ENCODE measurements at regions not wholly inside any gene's neighbourhood (a gene's known extent, or its start where the extent isn't known, plus 50 kb on each side); places are given as distances from the start of the nearest gene placed in this dataset.

DNA sequence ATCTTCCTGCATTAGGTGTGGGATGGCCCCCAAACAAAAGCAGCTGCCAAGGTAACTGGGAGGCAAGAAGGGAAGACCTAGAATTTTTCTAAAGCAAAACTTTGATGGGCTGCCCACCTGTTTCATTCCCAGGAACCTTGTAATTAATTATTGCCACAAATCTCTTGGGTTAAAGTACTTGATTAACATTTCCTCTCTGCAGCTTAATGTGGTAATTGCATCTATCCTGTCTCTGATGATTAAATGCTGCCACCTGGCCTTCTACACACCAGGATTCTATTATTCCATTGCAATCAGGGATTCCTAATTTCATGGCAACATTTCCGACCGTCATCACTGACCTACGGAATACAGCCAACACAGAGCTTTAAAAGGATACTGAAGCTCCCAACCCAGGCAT lies 68.3 kb upstream of the RC3H1 start:
- TF ChIP-seq CTCF (IDR thresholded peaks at IDR 0.05): no peak
- no peak for TF ChIP-seq EZH2 (IDR thresholded peaks at IDR 0.05; ENCODE audit: borderline replicate concordance, insufficient read depth, low read depth, low read length, poor library complexity, severe bottlenecking)

Measured in B cell (primary cell).